SH-SY5Y (cell line): ENCODE measurements at regions not wholly inside any gene's neighbourhood (a gene's known extent, or its start where the extent isn't known, plus 50 kb on each side); places are given as distances from the start of the nearest gene placed in this dataset.

Experiments
- GATA2 ChIP-seq: IDR thresholded peaks from 2 replicates; pipeline ENCODE4 v1.6.1; 2011; ENCODE audit warnings: mild to moderate bottlenecking, low read depth, low read length
- GATA3 ChIP-seq: IDR thresholded peaks from 2 replicates; pipeline ENCODE4 v1.6.1; 2011; ENCODE audit warnings: low read depth, mild to moderate bottlenecking, low read length, moderate library complexity

- TF ChIP-seq GATA2 (no peak), GATA3 (no peak)
These were observed 62.8 kb upstream of the CIBAR2 start for GRCh38 chr16:85174871-85175723.
